ENCODE measurements at regions not wholly inside any gene's neighbourhood (a gene's known extent, or its start where the extent isn't known, plus 50 kb on each side); places are given as distances from the start of the nearest gene placed in this dataset.
"Not testable (repeated sequence)": the region's sequence is repeated elsewhere in the genome, so short reads cannot be mapped to it uniquely, and the experiment has no call there.

DNA sequence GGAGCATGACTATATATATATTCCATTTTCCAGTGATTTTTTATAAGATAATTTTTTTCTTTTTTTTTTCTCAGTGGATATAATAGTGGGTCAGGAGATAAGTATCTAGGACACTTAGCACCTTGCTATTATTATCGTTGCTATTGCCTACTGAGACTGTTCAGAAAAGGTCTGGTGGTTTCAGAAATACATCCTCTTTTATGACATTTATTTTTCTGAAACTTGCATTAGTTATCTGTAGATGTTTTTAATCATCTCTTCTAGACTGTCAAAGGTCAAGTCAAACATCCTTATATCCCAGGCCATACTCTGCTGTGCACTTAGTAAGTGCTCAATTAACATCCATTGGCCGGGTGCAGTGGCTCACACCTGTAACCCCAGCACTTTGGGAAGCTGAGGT, 72.9 kb upstream of the MED14 start:
- H3K27me3 ChIP-seq (ENCODE audit: control insufficient read depth, insufficient read depth, low read length): no peaks in the 10 kb centered on the region
- H3K36me3 ChIP-seq (ENCODE audit: control insufficient read depth, insufficient read depth, low read length): no peaks in the 10 kb centered on the region
- TF ChIP-seq, protein P1, sequence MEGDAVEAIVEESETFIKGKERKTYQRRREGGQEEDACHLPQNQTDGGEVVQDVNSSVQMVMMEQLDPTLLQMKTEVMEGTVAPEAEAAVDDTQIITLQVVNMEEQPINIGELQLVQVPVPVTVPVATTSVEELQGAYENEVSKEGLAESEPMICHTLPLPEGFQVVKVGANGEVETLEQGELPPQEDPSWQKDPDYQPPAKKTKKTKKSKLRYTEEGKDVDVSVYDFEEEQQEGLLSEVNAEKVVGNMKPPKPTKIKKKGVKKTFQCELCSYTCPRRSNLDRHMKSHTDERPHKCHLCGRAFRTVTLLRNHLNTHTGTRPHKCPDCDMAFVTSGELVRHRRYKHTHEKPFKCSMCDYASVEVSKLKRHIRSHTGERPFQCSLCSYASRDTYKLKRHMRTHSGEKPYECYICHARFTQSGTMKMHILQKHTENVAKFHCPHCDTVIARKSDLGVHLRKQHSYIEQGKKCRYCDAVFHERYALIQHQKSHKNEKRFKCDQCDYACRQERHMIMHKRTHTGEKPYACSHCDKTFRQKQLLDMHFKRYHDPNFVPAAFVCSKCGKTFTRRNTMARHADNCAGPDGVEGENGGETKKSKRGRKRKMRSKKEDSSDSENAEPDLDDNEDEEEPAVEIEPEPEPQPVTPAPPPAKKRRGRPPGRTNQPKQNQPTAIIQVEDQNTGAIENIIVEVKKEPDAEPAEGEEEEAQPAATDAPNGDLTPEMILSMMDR (IDR thresholded peaks at IDR 0.05; ENCODE audit: insufficient read depth, low read length, poor library complexity, severe bottlenecking): no peak
- no peak for DNase-seq (ENCODE audit: low read depth)
- no peak overlapping the region for H3K4me3 ChIP-seq (ENCODE audit: low read depth, low read length)

DNA sequence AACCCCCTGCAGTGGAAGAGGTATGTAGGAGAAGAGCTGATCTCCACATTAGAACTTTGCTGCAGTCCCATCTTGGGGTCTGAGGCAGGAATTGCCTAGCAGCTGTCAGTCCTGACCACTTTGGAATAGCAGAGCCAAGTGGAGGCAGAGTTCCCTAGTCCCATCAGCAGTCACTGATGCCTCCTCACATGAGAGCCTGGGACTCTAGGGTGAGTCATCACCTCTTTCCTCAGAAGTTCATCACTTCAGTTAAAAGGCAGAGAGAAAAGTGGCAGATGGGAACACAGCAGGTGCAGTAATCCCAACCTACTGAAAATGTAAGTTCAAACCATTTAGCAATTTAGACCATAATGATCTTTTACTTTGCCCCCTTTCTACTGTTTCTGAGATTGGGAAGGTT, 73.9 kb upstream of the MED14 start:
- TF ChIP-seq, protein P1 (IDR thresholded peaks at IDR 0.05; ENCODE audit: insufficient read depth, low read length, poor library complexity, severe bottlenecking): no peak
- Histone ChIP-seq H3K36me3 (ENCODE audit: control insufficient read depth, insufficient read depth, low read length) (no peaks in the 10 kb centered on the region), H3K4me3 (ENCODE audit: low read depth, low read length) (no peak overlapping the region), H3K27me3 (ENCODE audit: control insufficient read depth, insufficient read depth, low read length) (no peaks in the 10 kb centered on the region)
- DNase-seq (ENCODE audit: low read depth): no peak

DNA sequence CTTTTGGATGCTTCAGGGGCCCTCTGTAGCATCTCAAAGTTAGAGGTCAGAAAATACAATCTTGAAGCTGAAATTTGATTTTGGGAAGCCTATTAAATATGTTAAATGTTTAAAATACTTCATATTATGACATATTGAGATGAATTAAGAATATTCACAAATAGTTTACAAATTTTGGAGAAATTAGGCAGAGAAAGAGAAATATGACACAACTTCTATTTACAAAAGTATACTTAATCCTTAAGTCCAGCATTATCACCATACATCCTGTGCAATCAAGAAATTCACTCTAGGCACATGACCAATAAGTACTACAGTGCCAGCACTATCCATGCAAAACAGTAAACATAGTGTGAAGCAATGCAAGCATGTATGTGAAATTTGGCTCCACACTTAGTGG, 79.7 kb upstream of the MED14 start:
- not testable (repeated sequence) for H3K4me3 ChIP-seq (ENCODE audit: low read depth, low read length); H3K36me3 ChIP-seq (ENCODE audit: control insufficient read depth, insufficient read depth, low read length); DNase-seq (ENCODE audit: low read depth); H3K27me3 ChIP-seq (ENCODE audit: control insufficient read depth, insufficient read depth, low read length)

DNA sequence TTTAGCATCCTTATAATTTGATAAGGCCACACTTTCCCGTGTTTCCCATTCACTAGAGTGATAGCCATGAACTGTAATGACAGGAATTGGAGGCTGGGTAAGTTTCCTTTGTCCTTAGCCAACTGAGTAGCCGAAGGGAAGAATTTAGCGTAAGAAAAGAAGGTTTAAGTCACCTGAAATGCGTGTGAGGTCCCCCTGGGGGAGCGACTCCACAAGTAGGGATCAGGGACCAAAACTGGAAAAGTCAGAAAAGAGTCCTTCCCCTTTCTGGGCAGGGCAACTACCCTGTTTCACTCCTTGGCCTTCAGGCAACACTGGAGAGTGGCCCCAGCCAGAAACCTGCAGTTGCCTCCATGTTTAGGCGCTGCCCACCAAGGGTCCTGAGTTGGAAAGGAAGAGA, 81.6 kb upstream of the MED14 start:
- Histone ChIP-seq H3K36me3 (ENCODE audit: control insufficient read depth, insufficient read depth, low read length) (no peaks in the 10 kb centered on the region), H3K4me3 (ENCODE audit: low read depth, low read length) (no peak overlapping the region), H3K27me3 (ENCODE audit: control insufficient read depth, insufficient read depth, low read length) (no peaks in the 10 kb centered on the region)
- TF ChIP-seq, protein P1 (IDR thresholded peaks at IDR 0.05; ENCODE audit: insufficient read depth, low read length, poor library complexity, severe bottlenecking): no peak
- DNase-seq (ENCODE audit: low read depth): no peak

DNA sequence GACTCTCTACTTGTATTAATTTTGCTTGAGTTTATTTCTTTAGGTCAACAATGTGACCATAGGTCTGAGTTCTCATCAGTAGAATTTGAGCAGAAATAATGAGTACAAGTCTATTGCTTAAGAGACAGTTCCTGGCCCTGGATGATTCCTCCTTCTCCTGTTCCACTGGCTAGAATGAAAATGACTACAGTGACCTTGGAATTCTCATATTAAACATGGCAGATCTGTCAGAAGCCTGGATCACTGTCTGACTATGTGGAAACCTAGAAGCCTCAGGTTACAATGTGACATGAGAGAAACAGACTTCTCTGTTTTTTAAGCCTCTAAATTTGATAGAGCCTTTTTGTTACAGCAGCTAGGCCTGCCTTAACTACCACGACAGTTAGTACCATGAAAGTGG, 82.9 kb upstream of the MED14 start:
- Histone ChIP-seq H3K27me3 (ENCODE audit: control insufficient read depth, insufficient read depth, low read length) (no peaks in the 10 kb centered on the region), H3K4me3 (ENCODE audit: low read depth, low read length) (no peak overlapping the region), H3K36me3 (ENCODE audit: control insufficient read depth, insufficient read depth, low read length) (no peaks in the 10 kb centered on the region)
- TF ChIP-seq, protein P1 (IDR thresholded peaks at IDR 0.05; ENCODE audit: insufficient read depth, low read length, poor library complexity, severe bottlenecking): no peak
- DNase-seq (ENCODE audit: low read depth): no peak

DNA sequence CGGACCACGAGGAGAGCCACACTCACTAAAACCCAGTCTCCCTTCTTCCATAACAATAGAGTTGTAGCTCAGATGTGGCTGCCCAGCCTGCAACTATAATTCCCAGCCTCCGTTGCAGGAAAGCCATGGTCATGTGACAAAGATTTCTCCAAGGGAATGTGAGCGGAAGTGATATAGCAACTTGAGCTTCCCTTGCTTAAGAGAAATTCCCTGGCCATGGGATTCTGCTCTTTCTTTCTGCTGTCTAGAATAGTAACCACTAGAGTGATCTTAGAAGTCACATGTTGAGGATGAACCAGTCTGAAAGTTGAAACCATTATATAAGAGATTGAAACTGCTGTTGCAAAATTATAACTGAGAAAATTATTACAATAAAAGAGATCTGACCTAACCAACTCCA, 86.4 kb upstream of the MED14 start:
- H3K4me3 ChIP-seq (ENCODE audit: low read depth, low read length): no peak overlapping the region
- TF ChIP-seq, protein P1 (IDR thresholded peaks at IDR 0.05; ENCODE audit: insufficient read depth, low read length, poor library complexity, severe bottlenecking): no peak
- DNase-seq (ENCODE audit: low read depth): no peak
- no peaks in the 10 kb centered on the region for H3K36me3 ChIP-seq (ENCODE audit: control insufficient read depth, insufficient read depth, low read length)
- H3K27me3 ChIP-seq (ENCODE audit: control insufficient read depth, insufficient read depth, low read length): no peaks in the 10 kb centered on the region
